ENCODE measurements at regions not wholly inside any gene's neighbourhood (a gene's known extent, or its start where the extent isn't known, plus 50 kb on each side); places are given as distances from the start of the nearest gene placed in this dataset.

- TF ChIP-seq, protein P1, sequence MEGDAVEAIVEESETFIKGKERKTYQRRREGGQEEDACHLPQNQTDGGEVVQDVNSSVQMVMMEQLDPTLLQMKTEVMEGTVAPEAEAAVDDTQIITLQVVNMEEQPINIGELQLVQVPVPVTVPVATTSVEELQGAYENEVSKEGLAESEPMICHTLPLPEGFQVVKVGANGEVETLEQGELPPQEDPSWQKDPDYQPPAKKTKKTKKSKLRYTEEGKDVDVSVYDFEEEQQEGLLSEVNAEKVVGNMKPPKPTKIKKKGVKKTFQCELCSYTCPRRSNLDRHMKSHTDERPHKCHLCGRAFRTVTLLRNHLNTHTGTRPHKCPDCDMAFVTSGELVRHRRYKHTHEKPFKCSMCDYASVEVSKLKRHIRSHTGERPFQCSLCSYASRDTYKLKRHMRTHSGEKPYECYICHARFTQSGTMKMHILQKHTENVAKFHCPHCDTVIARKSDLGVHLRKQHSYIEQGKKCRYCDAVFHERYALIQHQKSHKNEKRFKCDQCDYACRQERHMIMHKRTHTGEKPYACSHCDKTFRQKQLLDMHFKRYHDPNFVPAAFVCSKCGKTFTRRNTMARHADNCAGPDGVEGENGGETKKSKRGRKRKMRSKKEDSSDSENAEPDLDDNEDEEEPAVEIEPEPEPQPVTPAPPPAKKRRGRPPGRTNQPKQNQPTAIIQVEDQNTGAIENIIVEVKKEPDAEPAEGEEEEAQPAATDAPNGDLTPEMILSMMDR (IDR thresholded peaks at IDR 0.05), result no peak
- no peak for TF ChIP-seq POLR2AphosphoS5 (IDR thresholded peaks at IDR 0.05; ENCODE audit: low read depth, low read length)
- no peak for TF ChIP-seq TCF7L2 (IDR thresholded peaks at IDR 0.05; ENCODE audit: low read depth, low read length)
Measured at GRCh38 chr5:133667217-133667616, 54.9 kb upstream of the FSTL4 start.

All from Panc1 (cell line).